ENCODE measurements at regions not wholly inside any gene's neighbourhood (a gene's known extent, or its start where the extent isn't known, plus 50 kb on each side); places are given as distances from the start of the nearest gene placed in this dataset.

GRCh38 chr12:88909510-88909909 is 329.2 kb upstream of the KITLG start:
- Histone ChIP-seq H3K27me3 (no peaks in the 10 kb centered on the region), H3K9me3 (peaks cover 0 to 33% (median 19%) of the 10 kb centered on the region in 12 donors), H3K4me1 (peaks cover 0 to 10% (median 0%) of the 10 kb centered on the region in 12 donors), H3K36me3 (no peaks in the 10 kb centered on the region), H3K4me3 (no peak overlapping the region), H3K27ac (no peak overlapping the region)
- WGBS, 4 donors = 45 to 66% (median 50%) methylated on average over 2 of the region's 2 CpGs
- intact Hi-C loops (cut with DNase I) = loop anchor here in 1 of 10 donors (5.0 to 10.0 kb wide), 2 partner anchors 45 to 842 kb away; no protein-coding TSS in a partner anchor
- TF ChIP-seq, protein P1, sequence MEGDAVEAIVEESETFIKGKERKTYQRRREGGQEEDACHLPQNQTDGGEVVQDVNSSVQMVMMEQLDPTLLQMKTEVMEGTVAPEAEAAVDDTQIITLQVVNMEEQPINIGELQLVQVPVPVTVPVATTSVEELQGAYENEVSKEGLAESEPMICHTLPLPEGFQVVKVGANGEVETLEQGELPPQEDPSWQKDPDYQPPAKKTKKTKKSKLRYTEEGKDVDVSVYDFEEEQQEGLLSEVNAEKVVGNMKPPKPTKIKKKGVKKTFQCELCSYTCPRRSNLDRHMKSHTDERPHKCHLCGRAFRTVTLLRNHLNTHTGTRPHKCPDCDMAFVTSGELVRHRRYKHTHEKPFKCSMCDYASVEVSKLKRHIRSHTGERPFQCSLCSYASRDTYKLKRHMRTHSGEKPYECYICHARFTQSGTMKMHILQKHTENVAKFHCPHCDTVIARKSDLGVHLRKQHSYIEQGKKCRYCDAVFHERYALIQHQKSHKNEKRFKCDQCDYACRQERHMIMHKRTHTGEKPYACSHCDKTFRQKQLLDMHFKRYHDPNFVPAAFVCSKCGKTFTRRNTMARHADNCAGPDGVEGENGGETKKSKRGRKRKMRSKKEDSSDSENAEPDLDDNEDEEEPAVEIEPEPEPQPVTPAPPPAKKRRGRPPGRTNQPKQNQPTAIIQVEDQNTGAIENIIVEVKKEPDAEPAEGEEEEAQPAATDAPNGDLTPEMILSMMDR (IDR thresholded peaks at IDR 0.05) = no peak
- no peak for TF ChIP-seq POLR2A (IDR thresholded peaks at IDR 0.05)
- no peak for ATAC-seq
- no peak for DNase-seq

GRCh38 chr12:88908345-88908744 is 328.1 kb upstream of the KITLG start:
- no peaks in the 10 kb centered on the region for H3K27me3 ChIP-seq

DNA sequence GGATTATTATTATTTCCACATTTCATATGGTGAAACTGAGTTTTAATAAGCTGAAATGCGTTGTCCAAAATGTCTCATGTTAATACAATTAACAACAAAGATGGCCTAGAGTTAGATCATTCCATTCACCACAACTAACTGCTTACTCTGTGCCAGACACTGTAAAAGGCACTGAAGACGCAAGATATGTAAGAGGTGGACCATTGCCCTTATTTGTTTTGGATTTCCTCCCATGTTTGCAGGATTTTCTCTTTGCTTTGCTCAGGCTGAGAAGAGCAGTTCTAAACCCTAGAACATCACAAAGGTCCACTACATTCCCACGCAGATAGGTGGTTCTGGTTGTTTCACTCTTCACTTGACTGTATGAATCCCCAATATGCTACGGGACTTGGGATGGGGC is 324.4 kb upstream of the KITLG start:
- TF ChIP-seq, protein P1 (IDR thresholded peaks at IDR 0.05) = no peak
- TF ChIP-seq POLR2A (IDR thresholded peaks at IDR 0.05) = no peak
- peaks cover 0 to 1% (median 0%) of the 10 kb centered on the region in 12 donors for H3K9me3 ChIP-seq
- no peaks in the 10 kb centered on the region for H3K36me3 ChIP-seq
- no peak overlapping the region for H3K4me3 ChIP-seq
- H3K27me3 ChIP-seq = no peaks in the 10 kb centered on the region
- DNase-seq = no peak
- no peak for ATAC-seq
- no peak overlapping the region for H3K27ac ChIP-seq
- peaks cover 0 to 3% (median 0%) of the 10 kb centered on the region in 12 donors for H3K4me1 ChIP-seq
- intact Hi-C loops (cut with DNase I) = loop anchor here in 1 of 10 donors (5.0 to 10.0 kb wide), 2 partner anchors 50 to 837 kb away; no protein-coding TSS in a partner anchor
- 76 to 85% (median 78%) methylated on average over 4 of the region's 4 CpGs for WGBS, 4 donors

More at GRCh38 chr12:88908345-88908744, 328.1 kb upstream of the KITLG start:
- no peak for TF ChIP-seq POLR2A (IDR thresholded peaks at IDR 0.05)
- TF ChIP-seq, protein P1 (IDR thresholded peaks at IDR 0.05) = no peak
- Histone ChIP-seq H3K4me3 (no peak overlapping the region), H3K36me3 (no peaks in the 10 kb centered on the region), H3K27ac (no peak overlapping the region), H3K9me3 (peaks cover 0 to 21% (median 9%) of the 10 kb centered on the region in 12 donors), H3K4me1 (peaks cover 0 to 10% (median 0%) of the 10 kb centered on the region in 12 donors)
- intact Hi-C loops (cut with DNase I) = loop anchor here in 1 of 10 donors (5.0 to 10.0 kb wide), 2 partner anchors 46 to 841 kb away; no protein-coding TSS in a partner anchor
- no peak for ATAC-seq
- no peak for DNase-seq
- WGBS, 4 donors = 70 to 88% (median 81%) methylated on average over 2 of the region's 2 CpGs

GRCh38 chr12:88903333-88903732 is 323.1 kb upstream of the KITLG start:
- DNase-seq (no peak), ATAC-seq (no peak)
- intact Hi-C loops (cut with DNase I) = loop anchor here in 1 of 10 donors (10.0 kb wide), 1 partner anchor 51 kb away; no protein-coding TSS in a partner anchor
- Histone ChIP-seq H3K9me3 (no peaks in the 10 kb centered on the region), H3K4me3 (no peak overlapping the region), H3K4me1 (peaks cover 0 to 5% (median 0%) of the 10 kb centered on the region in 12 donors), H3K36me3 (no peaks in the 10 kb centered on the region), H3K27me3 (no peaks in the 10 kb centered on the region), H3K27ac (no peak overlapping the region)
- WGBS, 4 donors = 88 to 93% (median 90%) methylated on average over 4 of the region's 4 CpGs
- TF ChIP-seq POLR2A (IDR thresholded peaks at IDR 0.05) = no peak
- TF ChIP-seq, protein P1 (IDR thresholded peaks at IDR 0.05) = no peak

Data from heart left ventricle (tissue), 16 donors.